ENCODE measurements at regions not wholly inside any gene's neighbourhood (a gene's known extent, or its start where the extent isn't known, plus 50 kb on each side); places are given as distances from the start of the nearest gene placed in this dataset.

- no peak overlapping the region for H3K27ac Mint-ChIP-seq
- no peaks in the 10 kb centered on the region for H3K9me3 ChIP-seq (ENCODE audit: control insufficient read depth, low read depth, low read length)
- no peaks in the 10 kb centered on the region for H3K9me3 Mint-ChIP-seq
- no peaks in the 10 kb centered on the region for H3K27me3 ChIP-seq (ENCODE audit: insufficient read depth, low read length)
- no peak for DNase-seq
- H2AK5ac ChIP-seq (ENCODE audit: insufficient read length, low read length), result no peak overlapping the region
- H3K79me1 ChIP-seq (ENCODE audit: insufficient read depth, low read depth, low read length, poor library complexity, severe bottlenecking), result no peaks in the 10 kb centered on the region
- no peak overlapping the region for H2BK12ac ChIP-seq (ENCODE audit: insufficient read length, low read depth, low read length)
- no CpG with 5 or more reads among the region's 3 CpGs for WGBS (ENCODE audit: extremely low coverage, insufficient read length, low lambda C conversion rate)
- H2BK20ac ChIP-seq (ENCODE audit: low read depth, low read length, poor library complexity, severe bottlenecking), result no peak overlapping the region
- TF ChIP-seq CTCF (conservative IDR thresholded peaks at IDR 0.05), result no peak
- H3K4me3 Mint-ChIP-seq, result no peak overlapping the region
- H2BK15ac ChIP-seq (ENCODE audit: low read depth, low read length), result no peak overlapping the region
- no peaks in the 10 kb centered on the region; a peak in 1 of 4 replicates for H3K4me1 Mint-ChIP-seq
- no peak overlapping the region for H3K9ac ChIP-seq (ENCODE audit: extremely low read depth, insufficient read length, low read length)
- no peaks in the 10 kb centered on the region for H3K27me3 Mint-ChIP-seq (ENCODE audit: low read depth)
- H4K20me1 ChIP-seq (ENCODE audit: control insufficient read depth, insufficient read depth, insufficient read length), result no peaks in the 10 kb centered on the region
- no peak overlapping the region for H3K18ac ChIP-seq (ENCODE audit: insufficient read length, low read depth, low read length)
- no peak overlapping the region for H3K4me2 ChIP-seq (ENCODE audit: insufficient read depth, insufficient read length, low read length)
- H3K23me2 ChIP-seq (ENCODE audit: insufficient read length, low read depth, low read length, poor library complexity, severe bottlenecking), result no peaks in the 10 kb centered on the region
- H3K56ac ChIP-seq (ENCODE audit: insufficient read length, low read depth, low read length), result no peak overlapping the region
- H3K36me3 Mint-ChIP-seq (ENCODE audit: insufficient read depth in 1 of 3, low read depth in 3 of 3), result no peaks in the 10 kb centered on the region
- H4K8ac ChIP-seq (replicated peaks; ENCODE audit: insufficient read length, low read depth, low read length), result no peak overlapping the region
- H3K4ac ChIP-seq (ENCODE audit: low read depth, low read length), result no peak overlapping the region
- H3K14ac ChIP-seq (ENCODE audit: insufficient read depth, low read length), result no peak overlapping the region
- no peak overlapping the region for H3K27ac ChIP-seq (ENCODE audit: insufficient read length, low read depth, low read length)
- H4K91ac ChIP-seq (ENCODE audit: insufficient read length, low read depth, low read length), result no peak overlapping the region
- H3K4me1 ChIP-seq (ENCODE audit: insufficient read depth, low read length), result no peaks in the 10 kb centered on the region
- no peak overlapping the region for H3T11ph ChIP-seq (ENCODE audit: low read length)
- H4K5ac ChIP-seq (ENCODE audit: insufficient read length, low read depth, low read length), result no peak overlapping the region
- no peak overlapping the region for H2AFZ ChIP-seq (ENCODE audit: low read length)
- no peak overlapping the region for H2BK120ac ChIP-seq (ENCODE audit: low read depth, low read length, poor library complexity, severe bottlenecking)
- no peaks in the 10 kb centered on the region for H3K79me2 ChIP-seq (ENCODE audit: insufficient read depth, low read length)
- no peak overlapping the region for H3K23ac ChIP-seq (ENCODE audit: insufficient read length, low read depth, low read length)
- no peak overlapping the region for H2BK5ac ChIP-seq (ENCODE audit: insufficient read length, low read length)
These were observed 213.8 kb downstream of the IBTK start for GRCh38 chr6:82033631-82034211.

Data from H9 (cell line).